H9 (cell line): ENCODE measurements at regions not wholly inside any gene's neighbourhood (a gene's known extent, or its start where the extent isn't known, plus 50 kb on each side); places are given as distances from the start of the nearest gene placed in this dataset.

ENCODE experiments used
- DNase-seq: peaks from one replicate; pipeline ENCODE4 v3.0.0-alpha.2; 2017
- H2AFZ ChIP-seq: one replicate; pipeline ENCODE4 v1.6.1; 2013; ENCODE audit warnings: mild to moderate bottlenecking, low read length, control low read depth, moderate library complexity
- H2AK5ac ChIP-seq: 2 replicates; pipeline ENCODE4 v1.6.1; 2013; ENCODE audit warnings: low read length, control low read depth, mixed read lengths; ENCODE audit not compliant: insufficient read length
- H2BK120ac ChIP-seq: one replicate; pipeline ENCODE4 v1.6.1; 2013; ENCODE audit warnings: low read depth, mild to moderate bottlenecking, low read length, control low read depth, inconsistent platforms; ENCODE audit not compliant: poor library complexity, severe bottlenecking
- H2BK12ac ChIP-seq: 2 replicates; pipeline ENCODE4 v1.6.1; 2013; ENCODE audit warnings: low read length, control low read depth, mixed read lengths, low read depth; ENCODE audit not compliant: insufficient read length
- H2BK15ac ChIP-seq: 2 replicates; pipeline ENCODE4 v1.6.1; 2013; ENCODE audit warnings: low read depth, low read length, control low read depth
- H2BK20ac ChIP-seq: one replicate; pipeline ENCODE4 v1.6.1; 2013; ENCODE audit warnings: low read depth, mild to moderate bottlenecking, low read length, control low read depth, inconsistent platforms; ENCODE audit not compliant: poor library complexity, severe bottlenecking
- H2BK5ac ChIP-seq: 2 replicates; pipeline ENCODE4 v1.6.1; 2013; ENCODE audit warnings: low read length, control low read depth, mixed read lengths; ENCODE audit not compliant: insufficient read length
- H3K14ac ChIP-seq: 2 replicates; pipeline ENCODE4 v1.6.1; 2013; ENCODE audit warnings: low read length, control low read depth; ENCODE audit not compliant: insufficient read depth
- H3K18ac ChIP-seq: 2 replicates; pipeline ENCODE4 v1.6.1; 2013; ENCODE audit warnings: low read depth, mild to moderate bottlenecking, mixed read lengths, low read length, control low read depth; ENCODE audit not compliant: insufficient read length
- H3K23ac ChIP-seq: 2 replicates; pipeline ENCODE4 v1.6.1; 2013; ENCODE audit warnings: low read length, control low read depth, mixed read lengths, low read depth; ENCODE audit not compliant: insufficient read length
- H3K23me2 ChIP-seq: 2 replicates; pipeline ENCODE4 v1.6.1; 2013; ENCODE audit warnings: low read depth, mild to moderate bottlenecking, mixed read lengths, low read length, control low read depth; ENCODE audit not compliant: insufficient read length, poor library complexity, severe bottlenecking
- H3K27ac ChIP-seq: 2 replicates; pipeline ENCODE4 v1.5.1; 2013; ENCODE audit warnings: low read length, control low read depth, mixed read lengths, low read depth; ENCODE audit not compliant: insufficient read length
- H3K27me3 ChIP-seq: 2 replicates; pipeline ENCODE4 v1.6.1; 2013; ENCODE audit warnings: low read length, control low read depth, inconsistent platforms; ENCODE audit not compliant: insufficient read depth
- H3K4ac ChIP-seq: 2 replicates; pipeline ENCODE4 v1.6.1; 2013; ENCODE audit warnings: low read depth, mild to moderate bottlenecking, control low read depth, inconsistent platforms, low read length, moderate library complexity
- H3K4me1 ChIP-seq: 2 replicates; pipeline ENCODE4 v1.6.1; 2013; ENCODE audit warnings: low read length, control low read depth, inconsistent platforms; ENCODE audit not compliant: insufficient read depth
- H3K4me2 ChIP-seq: 2 replicates; pipeline ENCODE4 v1.6.1; 2013; ENCODE audit warnings: low read length, control low read depth, mixed read lengths; ENCODE audit not compliant: insufficient read length, insufficient read depth
- H3K56ac ChIP-seq: 2 replicates; pipeline ENCODE4 v1.6.1; 2013; ENCODE audit warnings: low read depth, mild to moderate bottlenecking, mixed read lengths, low read length, control low read depth; ENCODE audit not compliant: insufficient read length
- H3K79me1 ChIP-seq: 2 replicates; pipeline ENCODE4 v1.6.1; 2013; ENCODE audit warnings: low read depth, mild to moderate bottlenecking, moderate library complexity, low read length, control low read depth, inconsistent platforms; ENCODE audit not compliant: insufficient read depth, poor library complexity, severe bottlenecking
- H3K79me2 ChIP-seq: 2 replicates; pipeline ENCODE4 v1.6.1; 2013; ENCODE audit warnings: low read length, control low read depth, inconsistent platforms; ENCODE audit not compliant: insufficient read depth
- H3K9ac ChIP-seq: 2 replicates; pipeline ENCODE4 v1.6.1; 2013; ENCODE audit warnings: low read length, control low read depth, mixed read lengths; ENCODE audit not compliant: insufficient read length; ENCODE audit errors: extremely low read depth
- H3K9me3 ChIP-seq: one replicate; pipeline ENCODE4 v1.6.1; 2013; ENCODE audit warnings: low read depth, low read length, inconsistent platforms; ENCODE audit not compliant: control insufficient read depth
- H3T11ph ChIP-seq: one replicate; pipeline ENCODE4 v1.6.1; 2013; ENCODE audit warnings: mild to moderate bottlenecking, low read length, control low read depth, inconsistent platforms
- H4K20me1 ChIP-seq: one replicate; pipeline ENCODE4 v1.6.1; 2013; ENCODE audit not compliant: control insufficient read depth, insufficient read length, insufficient read depth
- H4K5ac ChIP-seq: 2 replicates; pipeline ENCODE4 v1.6.1; 2013; ENCODE audit warnings: low read depth, mild to moderate bottlenecking, mixed read lengths, low read length, control low read depth; ENCODE audit not compliant: insufficient read length
- H4K8ac ChIP-seq: replicated peaks from 2 replicates; pipeline ENCODE4 v1.6.1; 2013; ENCODE audit warnings: low read length, control low read depth, mixed read lengths, low read depth; ENCODE audit not compliant: insufficient read length
- H4K91ac ChIP-seq: 2 replicates; pipeline ENCODE4 v1.6.1; 2013; ENCODE audit warnings: low read depth, mild to moderate bottlenecking, moderate library complexity, mixed read lengths, low read length, control low read depth; ENCODE audit not compliant: insufficient read length
- H3K27ac Mint-ChIP-seq, 3 experiments: 2 replicates in 2 of 3; 3 replicates in 1 of 3; pipeline ENCODE4 v1.8.0; 2020 to 2021; ENCODE audit warnings: mixed read lengths in 3 of 3, mild to moderate bottlenecking in 1 of 3, moderate library complexity in 1 of 3
- H3K27me3 Mint-ChIP-seq: 2 replicates; pipeline ENCODE4 v1.8.0; 2021; ENCODE audit warnings: low read depth, mild to moderate bottlenecking, moderate library complexity, mixed read lengths
- H3K36me3 Mint-ChIP-seq, 3 experiments: 2 replicates in 2 of 3; 3 replicates in 1 of 3; pipeline ENCODE4 v1.8.0; 2020 to 2021; ENCODE audit warnings: low read depth in 3 of 3, mixed read lengths in 3 of 3; ENCODE audit not compliant: insufficient read depth in 1 of 3
- H3K4me1 Mint-ChIP-seq, 2 experiments: 2 replicates each; pipeline ENCODE4 v1.8.0; 2020; ENCODE audit warnings: mixed read lengths in 2 of 2
- H3K4me3 Mint-ChIP-seq, 2 experiments: 2 replicates in 1 of 2; 3 replicates in 1 of 2; pipeline ENCODE4 v1.8.0; 2020 to 2021; ENCODE audit warnings: mild to moderate bottlenecking in 2 of 2, mixed read lengths in 2 of 2, moderate library complexity in 1 of 2
- H3K9me3 Mint-ChIP-seq, 2 experiments: 2 replicates in 1 of 2; 3 replicates in 1 of 2; pipeline ENCODE4 v1.8.0; 2020; ENCODE audit warnings: mild to moderate bottlenecking in 2 of 2, mixed read lengths in 2 of 2, moderate library complexity in 1 of 2
- WGBS: extraction: QIAGEN DNeasy Blood & Tissue Kit; methylation state at CpG from one replicate; pipeline ENCODE4 v1.1.7; 2013; ENCODE audit warnings: missing lambda C conversion rate, low lambda C conversion rate, mixed read lengths; ENCODE audit not compliant: insufficient read length; ENCODE audit errors: extremely low coverage; 5-methylcytosine and 5-hydroxymethylcytosine counted together
- TF ChIP-seq, protein P1 (sequence below): fragments of 200-600 bp; sonication (generic); conservative IDR thresholded peaks from 3 replicates; pipeline ENCODE4 v1.8.0; 2021; ENCODE audit warnings: antibody characterized with exemption, mild to moderate bottlenecking

- Histone ChIP-seq H2AFZ (no peak overlapping the region), H3K4ac (no peak overlapping the region), H3K27me3 (no peaks in the 10 kb centered on the region), H4K20me1 (no peaks in the 10 kb centered on the region), H3K4me1 (no peaks in the 10 kb centered on the region), H3K14ac (no peak overlapping the region), H3K4me2 (no peak overlapping the region), H4K91ac (no peak overlapping the region), H4K8ac (no peak overlapping the region), H2BK12ac (no peak overlapping the region), H3K23ac (no peak overlapping the region), H3K79me2 (no peaks in the 10 kb centered on the region), H3K79me1 (no peaks in the 10 kb centered on the region), H3K9ac (no peak overlapping the region), H3K56ac (no peak overlapping the region), H3K9me3 (no peaks in the 10 kb centered on the region), H2BK5ac (no peak overlapping the region), H2BK15ac (no peak overlapping the region), H4K5ac (no peak overlapping the region), H3K18ac (no peak overlapping the region), H3K23me2 (no peaks in the 10 kb centered on the region), H3T11ph (no peak overlapping the region), H3K27ac (no peak overlapping the region), H2AK5ac (no peak overlapping the region), H2BK20ac (no peak overlapping the region), H2BK120ac (no peak overlapping the region)
- no peak for DNase-seq
- Mint-ChIP-seq H3K4me3 (no peak overlapping the region), H3K27me3 (peaks cover 11% of the 10 kb centered on the region), H3K4me1 (no peaks in the 10 kb centered on the region), H3K36me3 (no peaks in the 10 kb centered on the region; a peak in 1 of 7 replicates), H3K27ac (no peak overlapping the region), H3K9me3 (no peaks in the 10 kb centered on the region)
- no CpG with 5 or more reads among the region's 5 CpGs for WGBS
- TF ChIP-seq, protein P1, sequence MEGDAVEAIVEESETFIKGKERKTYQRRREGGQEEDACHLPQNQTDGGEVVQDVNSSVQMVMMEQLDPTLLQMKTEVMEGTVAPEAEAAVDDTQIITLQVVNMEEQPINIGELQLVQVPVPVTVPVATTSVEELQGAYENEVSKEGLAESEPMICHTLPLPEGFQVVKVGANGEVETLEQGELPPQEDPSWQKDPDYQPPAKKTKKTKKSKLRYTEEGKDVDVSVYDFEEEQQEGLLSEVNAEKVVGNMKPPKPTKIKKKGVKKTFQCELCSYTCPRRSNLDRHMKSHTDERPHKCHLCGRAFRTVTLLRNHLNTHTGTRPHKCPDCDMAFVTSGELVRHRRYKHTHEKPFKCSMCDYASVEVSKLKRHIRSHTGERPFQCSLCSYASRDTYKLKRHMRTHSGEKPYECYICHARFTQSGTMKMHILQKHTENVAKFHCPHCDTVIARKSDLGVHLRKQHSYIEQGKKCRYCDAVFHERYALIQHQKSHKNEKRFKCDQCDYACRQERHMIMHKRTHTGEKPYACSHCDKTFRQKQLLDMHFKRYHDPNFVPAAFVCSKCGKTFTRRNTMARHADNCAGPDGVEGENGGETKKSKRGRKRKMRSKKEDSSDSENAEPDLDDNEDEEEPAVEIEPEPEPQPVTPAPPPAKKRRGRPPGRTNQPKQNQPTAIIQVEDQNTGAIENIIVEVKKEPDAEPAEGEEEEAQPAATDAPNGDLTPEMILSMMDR: no peak
These were observed 298.8 kb downstream of the TNS1 start for GRCh38 chr2:217703999-217704398.
